IPS-15b (cell line): ENCODE measurements at regions not wholly inside any gene's neighbourhood (a gene's known extent, or its start where the extent isn't known, plus 50 kb on each side); places are given as distances from the start of the nearest gene placed in this dataset.

ENCODE experiments used
- H3K27me3 ChIP-seq: one replicate; pipeline ENCODE4 v1.6.1; 2013; ENCODE audit warnings: low read length; ENCODE audit not compliant: control insufficient read depth, insufficient read depth
- H3K36me3 ChIP-seq: one replicate; pipeline ENCODE4 v1.6.1; 2013; ENCODE audit warnings: low read length; ENCODE audit not compliant: control insufficient read depth, insufficient read depth
- H3K4me1 ChIP-seq: one replicate; pipeline ENCODE4 v1.6.1; 2013; ENCODE audit warnings: mild to moderate bottlenecking, low read length; ENCODE audit not compliant: control insufficient read depth, insufficient read depth
- H3K4me3 ChIP-seq: one replicate; pipeline ENCODE4 v1.5.1; 2013; ENCODE audit warnings: low read depth, low read length
- H3K9ac ChIP-seq: one replicate; pipeline ENCODE4 v1.6.1; 2013; ENCODE audit warnings: low read depth, mild to moderate bottlenecking, low read length
- H3K9me3 ChIP-seq: one replicate; pipeline ENCODE4 v1.6.1; 2013; ENCODE audit warnings: mild to moderate bottlenecking, low read length; ENCODE audit not compliant: control insufficient read depth, insufficient read depth

- H3K36me3 ChIP-seq, result no peaks in the 10 kb centered on the region
- H3K9ac ChIP-seq, result no peak overlapping the region
- no peaks in the 10 kb centered on the region for H3K9me3 ChIP-seq
These were observed 63.0 kb upstream of the HAAO start for GRCh38 chr2:42855221-42855970.

GRCh38 chr2:42854207-42854818, 61.9 kb upstream of the HAAO start:
- H3K9ac ChIP-seq, result no peak overlapping the region
- no peaks in the 10 kb centered on the region for H3K4me1 ChIP-seq
- H3K36me3 ChIP-seq, result no peaks in the 10 kb centered on the region
- H3K27me3 ChIP-seq, result no peaks in the 10 kb centered on the region
- H3K4me3 ChIP-seq, result no peak overlapping the region
- no peaks in the 10 kb centered on the region for H3K9me3 ChIP-seq

More at GRCh38 chr2:42855221-42855970, 63.0 kb upstream of the HAAO start:
- no peak overlapping the region for H3K4me3 ChIP-seq
- H3K27me3 ChIP-seq, result no peaks in the 10 kb centered on the region
- H3K4me1 ChIP-seq, result no peaks in the 10 kb centered on the region

- H3K27me3 ChIP-seq, result no peaks in the 10 kb centered on the region
These were observed 61.3 kb upstream of the HAAO start for GRCh38 chr2:42853549-42854206.

GRCh38 chr2:42852798-42853197, 60.4 kb upstream of the HAAO start:
- Histone ChIP-seq H3K9me3 (no peaks in the 10 kb centered on the region), H3K4me1 (no peaks in the 10 kb centered on the region), H3K4me3 (no peak overlapping the region), H3K36me3 (no peaks in the 10 kb centered on the region), H3K9ac (no peak overlapping the region), H3K27me3 (no peaks in the 10 kb centered on the region)

More at GRCh38 chr2:42853549-42854206, 61.3 kb upstream of the HAAO start:
- no peak overlapping the region for H3K9ac ChIP-seq
- H3K9me3 ChIP-seq, result no peaks in the 10 kb centered on the region
- H3K4me1 ChIP-seq, result no peaks in the 10 kb centered on the region
- H3K4me3 ChIP-seq, result no peak overlapping the region
- no peaks in the 10 kb centered on the region for H3K36me3 ChIP-seq

GRCh38 chr2:42851740-42852250, 59.4 kb upstream of the HAAO start:
- no peaks in the 10 kb centered on the region for H3K9me3 ChIP-seq
- H3K4me3 ChIP-seq, result no peak overlapping the region
- H3K4me1 ChIP-seq, result no peaks in the 10 kb centered on the region
- no peak overlapping the region for H3K9ac ChIP-seq
- H3K27me3 ChIP-seq, result no peaks in the 10 kb centered on the region
- H3K36me3 ChIP-seq, result no peaks in the 10 kb centered on the region

- H3K9me3 ChIP-seq, result no peaks in the 10 kb centered on the region
- H3K4me3 ChIP-seq, result no peak overlapping the region
- H3K27me3 ChIP-seq, result no peaks in the 10 kb centered on the region
- H3K4me1 ChIP-seq, result no peaks in the 10 kb centered on the region
- no peaks in the 10 kb centered on the region for H3K36me3 ChIP-seq
- H3K9ac ChIP-seq, result no peak overlapping the region
These were observed 58.8 kb upstream of the HAAO start for GRCh38 chr2:42851186-42851585.

GRCh38 chr2:42850016-42850805, 57.8 kb upstream of the HAAO start:
- no peaks in the 10 kb centered on the region for H3K4me1 ChIP-seq
- H3K27me3 ChIP-seq, result no peaks in the 10 kb centered on the region
- no peak overlapping the region for H3K9ac ChIP-seq
- H3K9me3 ChIP-seq, result no peaks in the 10 kb centered on the region
- no peaks in the 10 kb centered on the region for H3K36me3 ChIP-seq
- no peak overlapping the region for H3K4me3 ChIP-seq

GRCh38 chr2:42849311-42849710, 56.9 kb upstream of the HAAO start:
- Histone ChIP-seq H3K9ac (no peak overlapping the region), H3K9me3 (no peaks in the 10 kb centered on the region), H3K27me3 (no peaks in the 10 kb centered on the region), H3K4me1 (no peaks in the 10 kb centered on the region), H3K4me3 (no peak overlapping the region), H3K36me3 (no peaks in the 10 kb centered on the region)

- H3K4me3 ChIP-seq, result no peak overlapping the region
- no peaks in the 10 kb centered on the region for H3K36me3 ChIP-seq
- no peaks in the 10 kb centered on the region for H3K27me3 ChIP-seq
- H3K9me3 ChIP-seq, result no peaks in the 10 kb centered on the region
- no peak overlapping the region for H3K9ac ChIP-seq
- no peaks in the 10 kb centered on the region for H3K4me1 ChIP-seq
These were observed 56.4 kb upstream of the HAAO start for GRCh38 chr2:42848726-42849290.

GRCh38 chr2:42848265-42848664, 55.9 kb upstream of the HAAO start:
- H3K4me1 ChIP-seq, result no peaks in the 10 kb centered on the region
- H3K27me3 ChIP-seq, result no peaks in the 10 kb centered on the region
- H3K4me3 ChIP-seq, result no peak overlapping the region
- H3K9ac ChIP-seq, result no peak overlapping the region
- H3K36me3 ChIP-seq, result no peaks in the 10 kb centered on the region
- no peaks in the 10 kb centered on the region for H3K9me3 ChIP-seq

GRCh38 chr2:42847596-42848151, 55.3 kb upstream of the HAAO start:
- Histone ChIP-seq H3K9ac (no peak overlapping the region), H3K27me3 (no peaks in the 10 kb centered on the region), H3K36me3 (no peaks in the 10 kb centered on the region), H3K4me3 (no peak overlapping the region), H3K9me3 (no peaks in the 10 kb centered on the region), H3K4me1 (no peaks in the 10 kb centered on the region)
